Prostate gland (tissue), 2 donors: ENCODE measurements at regions not wholly inside any gene's neighbourhood (a gene's known extent, or its start where the extent isn't known, plus 50 kb on each side); places are given as distances from the start of the nearest gene placed in this dataset.

ENCODE experiments used
- DNase-seq: peaks from one replicate; pipeline ENCODE4 v3.0.0-alpha.2; 2019; ENCODE audit warnings: low spot score
- H3K27ac ChIP-seq, 2 donors: fragments of 200-600 bp; sonication (generic); 2 replicates each; pipeline ENCODE4 v1.5.1; 2017 to 2019
- H3K27me3 ChIP-seq: fragments of 200-600 bp; sonication (generic); replicated peaks from 2 replicates; pipeline ENCODE4 v1.5.1; 2019; ENCODE audit not compliant: insufficient read depth
- H3K36me3 ChIP-seq, 2 donors: fragments of 200-600 bp; sonication (generic); 1 replicate in 1 of 2; 2 replicates in 1 of 2; pipeline versions ENCODE4 v1.5.1 to v1.8.1; 2017 to 2019
- H3K4me1 ChIP-seq: fragments of 200-600 bp; sonication (generic); replicated peaks from 2 replicates; pipeline ENCODE4 v1.5.1; 2019
- H3K4me3 ChIP-seq, 2 donors: fragments of 200-600 bp; sonication (generic); 2 replicates each; pipeline ENCODE4 v1.5.1; 2017 to 2019
- H3K9me3 ChIP-seq: fragments of 200-600 bp; sonication (generic); 2 replicates; pipeline ENCODE4 v1.5.1; 2017
- CTCF ChIP-seq, 4 experiments: fragments of 200-600 bp in 2 of 4; fragments of 450-650 bp in 2 of 4; sonication (generic) in 2 of 4; IDR thresholded peaks; 1 replicate in 3 of 4; 2 replicates in 1 of 4; pipeline ENCODE4 v1.5.1; 2016 to 2019; ENCODE audit warnings: antibody characterized with exemption in 4 of 4, mild to moderate bottlenecking in 2 of 4, moderate library complexity in 2 of 4
- POLR2A ChIP-seq: fragments of 450-650 bp; IDR thresholded peaks from one replicate; pipeline ENCODE4 v1.6.1; 2016; ENCODE audit warnings: antibody characterized with exemption, mild to moderate bottlenecking
- POLR2AphosphoS5 ChIP-seq: sonication (generic); formaldehyde crosslinking; IDR thresholded peaks from one replicate; pipeline ENCODE4 v1.6.1; 2017; ENCODE audit warnings: antibody characterized with exemption
- WGBS: methylation state at CpG from one replicate; pipeline ENCODE4 v1.1.5; 2018; 5-methylcytosine and 5-hydroxymethylcytosine counted together
- intact Hi-C: fragments of 100-400 bp; cut with DNase I; formaldehyde crosslinking; loops from one replicate; pipeline ENCODE4 v1.14.2; 2022

GRCh38 chr18:78146136-78147085 is 833.2 kb upstream of the SALL3 start:
- H3K9me3 ChIP-seq = no peaks in the 10 kb centered on the region
- intact Hi-C loops = no loop called here
- H3K27ac ChIP-seq = no peak overlapping the region
- no peaks in the 10 kb centered on the region for H3K27me3 ChIP-seq
- no peak for TF ChIP-seq POLR2AphosphoS5
- TF ChIP-seq POLR2A = no peak
- no peak for TF ChIP-seq CTCF (IDR thresholded peaks at IDR 0.05)
- no peak for DNase-seq
- H3K4me1 ChIP-seq = no peaks in the 10 kb centered on the region
- no peak overlapping the region for H3K4me3 ChIP-seq
- WGBS = 92% methylated on average over 17 of the region's 17 CpGs
- H3K36me3 ChIP-seq = no peaks in the 10 kb centered on the region

GRCh38 chr18:78150590-78150989 is 829.0 kb upstream of the SALL3 start:
- 89% methylated on average over 7 of the region's 7 CpGs for WGBS
- Histone ChIP-seq H3K36me3 (no peaks in the 10 kb centered on the region), H3K4me1 (no peaks in the 10 kb centered on the region), H3K27me3 (no peaks in the 10 kb centered on the region), H3K4me3 (no peak overlapping the region), H3K9me3 (no peaks in the 10 kb centered on the region), H3K27ac (no peak overlapping the region)
- TF ChIP-seq POLR2A (no peak), POLR2AphosphoS5 (no peak), CTCF (IDR thresholded peaks at IDR 0.05) (no peak)
- intact Hi-C loops = no loop called here
- DNase-seq = no peak

GRCh38 chr18:78151234-78151633 is 828.4 kb upstream of the SALL3 start:
- no peak for DNase-seq
- WGBS = 86% methylated on average over 9 of the region's 9 CpGs
- TF ChIP-seq POLR2AphosphoS5 = no peak
- no peak for TF ChIP-seq CTCF (IDR thresholded peaks at IDR 0.05)
- no peak for TF ChIP-seq POLR2A
- no peaks in the 10 kb centered on the region for H3K4me1 ChIP-seq
- no peaks in the 10 kb centered on the region for H3K27me3 ChIP-seq
- H3K9me3 ChIP-seq = no peaks in the 10 kb centered on the region
- intact Hi-C loops = no loop called here
- no peak overlapping the region for H3K4me3 ChIP-seq
- no peaks in the 10 kb centered on the region for H3K36me3 ChIP-seq
- no peak overlapping the region for H3K27ac ChIP-seq

- Histone ChIP-seq H3K27ac (no peak overlapping the region), H3K36me3 (no peaks in the 10 kb centered on the region), H3K4me1 (no peaks in the 10 kb centered on the region), H3K27me3 (no peaks in the 10 kb centered on the region), H3K4me3 (no peak overlapping the region), H3K9me3 (no peaks in the 10 kb centered on the region)
- intact Hi-C loops = no loop called here
- DNase-seq = no peak
- TF ChIP-seq CTCF (IDR thresholded peaks at IDR 0.05) = no peak
- TF ChIP-seq POLR2AphosphoS5 = no peak
- no peak for TF ChIP-seq POLR2A
- WGBS = 92% methylated on average over 17 of the region's 17 CpGs
Observed at GRCh38 chr18:78151948-78152725, 827.5 kb upstream of the SALL3 start.
